HG03575 (cell line): ENCODE measurements at regions not wholly inside any gene's neighbourhood (a gene's known extent, or its start where the extent isn't known, plus 50 kb on each side); places are given as distances from the start of the nearest gene placed in this dataset.

ENCODE experiments used
- ATAC-seq: cut with Tn5 transposase; IDR thresholded peaks from one replicate; pipeline ENCODE4 v1.9.1; 2021; ENCODE audit not compliant: unreplicated experiment, insufficient number of reproducible peaks, low FRiP score; ENCODE audit errors: extremely low read depth

GRCh38 chr2:185891403-185891802 lies 152.8 kb downstream of the FSIP2 start:
- ATAC-seq, result no peak

- ATAC-seq, result no peak
Measured at GRCh38 chr2:185891804-185892411, 153.3 kb downstream of the FSIP2 start.

- no peak for ATAC-seq
Measured at GRCh38 chr2:185892484-185892883, 153.9 kb downstream of the FSIP2 start.

GRCh38 chr2:185894223-185894622 lies 155.6 kb downstream of the FSIP2 start:
- no peak for ATAC-seq

- no peak for ATAC-seq
Measured at GRCh38 chr2:185895828-185896693, 157.5 kb downstream of the FSIP2 start.

GRCh38 chr2:185899366-185899765 lies 160.8 kb downstream of the FSIP2 start:
- ATAC-seq, result no peak

- ATAC-seq, result no peak
Measured at GRCh38 chr2:185919155-185919554, 180.6 kb downstream of the FSIP2 start.

GRCh38 chr2:185921048-185921756 lies 182.6 kb downstream of the FSIP2 start:
- no peak for ATAC-seq

GRCh38 chr2:185934232-185934631 lies 195.6 kb downstream of the FSIP2 start:
- ATAC-seq, result no peak

- ATAC-seq, result no peak
Measured at GRCh38 chr2:185939858-185940257, 201.3 kb downstream of the FSIP2 start.

GRCh38 chr2:185942855-185943254 lies 204.3 kb downstream of the FSIP2 start:
- ATAC-seq, result no peak

- ATAC-seq, result no peak
Measured at GRCh38 chr2:185947722-185948121, 209.1 kb downstream of the FSIP2 start.

GRCh38 chr2:185952100-185952499 lies 213.5 kb downstream of the FSIP2 start:
- no peak for ATAC-seq

GRCh38 chr2:185954389-185954788 lies 215.8 kb downstream of the FSIP2 start:
- ATAC-seq, result no peak

- ATAC-seq, result no peak
Measured at GRCh38 chr2:185955050-185955449, 216.4 kb downstream of the FSIP2 start.

GRCh38 chr2:185967335-185967734 lies 228.7 kb downstream of the FSIP2 start:
- ATAC-seq, result no peak

GRCh38 chr2:185970148-185970852 lies 231.7 kb downstream of the FSIP2 start:
- ATAC-seq, result no peak

- no peak for ATAC-seq
Measured at GRCh38 chr2:185978634-185979407, 240.2 kb downstream of the FSIP2 start.
